ENCODE measurements at regions not wholly inside any gene's neighbourhood (a gene's known extent, or its start where the extent isn't known, plus 50 kb on each side); places are given as distances from the start of the nearest gene placed in this dataset.

- TF ChIP-seq CTCF (IDR thresholded peaks at IDR 0.05; ENCODE audit: extremely low read depth, low read depth, low read length): no peak
- H3K9me3 ChIP-seq (ENCODE audit: low read depth, low read length): no peaks in the 10 kb centered on the region
- H3K79me2 ChIP-seq (ENCODE audit: insufficient read depth, low read length): no peaks in the 10 kb centered on the region
- no peak overlapping the region for H3K4me2 ChIP-seq (ENCODE audit: insufficient read depth, low read length)
- no peaks in the 10 kb centered on the region for H3K4me1 ChIP-seq (ENCODE audit: insufficient read depth, low read length)
- DNase-seq (ENCODE audit: insufficient read length, low spot score, missing footprints): no peak
- no peaks in the 10 kb centered on the region for H4K20me1 ChIP-seq (ENCODE audit: insufficient read depth, low read length)
- no peak overlapping the region for H3K27ac ChIP-seq (ENCODE audit: low read depth, low read length)
- H3K36me3 ChIP-seq (ENCODE audit: insufficient read depth, low read length): no peaks in the 10 kb centered on the region
- no peak overlapping the region for H3K4me3 ChIP-seq (ENCODE audit: insufficient read depth, low read length)
- H3K27me3 ChIP-seq (ENCODE audit: insufficient read depth, low read length): no peaks in the 10 kb centered on the region
- no peak overlapping the region for H2AFZ ChIP-seq (ENCODE audit: low read length)
These were observed 287.2 kb downstream of the CAAP1 start for GRCh38 chr9:26605367-26605766.

- Histone ChIP-seq H3K36me3 (ENCODE audit: insufficient read depth, low read length) (no peaks in the 10 kb centered on the region), H3K9me3 (ENCODE audit: low read depth, low read length) (no peaks in the 10 kb centered on the region)
These were observed 288.4 kb downstream of the CAAP1 start for GRCh38 chr9:26604076-26604662.

GRCh38 chr9:26603617-26604016 is 289.0 kb downstream of the CAAP1 start:
- no peaks in the 10 kb centered on the region for H3K9me3 ChIP-seq (ENCODE audit: low read depth, low read length)
- H3K27ac ChIP-seq (ENCODE audit: low read depth, low read length): no peak overlapping the region
- no peaks in the 10 kb centered on the region for H3K36me3 ChIP-seq (ENCODE audit: insufficient read depth, low read length)
- no peaks in the 10 kb centered on the region for H4K20me1 ChIP-seq (ENCODE audit: insufficient read depth, low read length)
- TF ChIP-seq CTCF (IDR thresholded peaks at IDR 0.05; ENCODE audit: extremely low read depth, low read depth, low read length): no peak
- no peak overlapping the region for H3K4me2 ChIP-seq (ENCODE audit: insufficient read depth, low read length)
- H2AFZ ChIP-seq (ENCODE audit: low read length): no peak overlapping the region
- no peaks in the 10 kb centered on the region for H3K79me2 ChIP-seq (ENCODE audit: insufficient read depth, low read length)
- H3K4me3 ChIP-seq (ENCODE audit: insufficient read depth, low read length): no peak overlapping the region
- DNase-seq (ENCODE audit: insufficient read length, low spot score, missing footprints): no peak
- no peaks in the 10 kb centered on the region for H3K4me1 ChIP-seq (ENCODE audit: insufficient read depth, low read length)
- no peaks in the 10 kb centered on the region for H3K27me3 ChIP-seq (ENCODE audit: insufficient read depth, low read length)

More at GRCh38 chr9:26604076-26604662, 288.4 kb downstream of the CAAP1 start:
- no peak for TF ChIP-seq CTCF (IDR thresholded peaks at IDR 0.05; ENCODE audit: extremely low read depth, low read depth, low read length)
- Histone ChIP-seq H3K27me3 (ENCODE audit: insufficient read depth, low read length) (no peaks in the 10 kb centered on the region), H3K4me1 (ENCODE audit: insufficient read depth, low read length) (no peaks in the 10 kb centered on the region), H4K20me1 (ENCODE audit: insufficient read depth, low read length) (no peaks in the 10 kb centered on the region), H3K4me2 (ENCODE audit: insufficient read depth, low read length) (no peak overlapping the region), H3K79me2 (ENCODE audit: insufficient read depth, low read length) (no peaks in the 10 kb centered on the region), H3K27ac (ENCODE audit: low read depth, low read length) (no peak overlapping the region), H3K4me3 (ENCODE audit: insufficient read depth, low read length) (no peak overlapping the region), H2AFZ (ENCODE audit: low read length) (no peak overlapping the region)
- DNase-seq (ENCODE audit: insufficient read length, low spot score, missing footprints): no peak

- no peak overlapping the region for H3K4me2 ChIP-seq (ENCODE audit: insufficient read depth, low read length)
- H3K36me3 ChIP-seq (ENCODE audit: insufficient read depth, low read length): no peaks in the 10 kb centered on the region
- no peak overlapping the region for H3K27ac ChIP-seq (ENCODE audit: low read depth, low read length)
- H3K27me3 ChIP-seq (ENCODE audit: insufficient read depth, low read length): no peaks in the 10 kb centered on the region
- H2AFZ ChIP-seq (ENCODE audit: low read length): no peak overlapping the region
- H3K79me2 ChIP-seq (ENCODE audit: insufficient read depth, low read length): no peaks in the 10 kb centered on the region
- no peak for TF ChIP-seq CTCF (IDR thresholded peaks at IDR 0.05; ENCODE audit: extremely low read depth, low read depth, low read length)
- no peaks in the 10 kb centered on the region for H3K9me3 ChIP-seq (ENCODE audit: low read depth, low read length)
- no peaks in the 10 kb centered on the region for H3K4me1 ChIP-seq (ENCODE audit: insufficient read depth, low read length)
- no peak for DNase-seq (ENCODE audit: insufficient read length, low spot score, missing footprints)
- H4K20me1 ChIP-seq (ENCODE audit: insufficient read depth, low read length): no peaks in the 10 kb centered on the region
- no peak overlapping the region for H3K4me3 ChIP-seq (ENCODE audit: insufficient read depth, low read length)
These were observed 295.0 kb downstream of the CAAP1 start for GRCh38 chr9:26597542-26598149.

Measured in osteoblast (primary cell).